ENCODE measurements at regions not wholly inside any gene's neighbourhood (a gene's known extent, or its start where the extent isn't known, plus 50 kb on each side); places are given as distances from the start of the nearest gene placed in this dataset.

GRCh38 chr3:135691240-135691639 is 274.3 kb upstream of the PPP2R3A start:
- intact Hi-C loops (cut with DNase I), result no loop called here
- WGBS, 2 donors, result 38 to 50% methylated on average over 1 of the region's 1 CpG
- no peak for TF ChIP-seq CTCF (IDR thresholded peaks at IDR 0.05)
- TF ChIP-seq POLR2A (IDR thresholded peaks at IDR 0.05), result no peak
- H3K27ac ChIP-seq, result no peak overlapping the region
- no peaks in the 10 kb centered on the region for H3K36me3 ChIP-seq
- H3K4me3 ChIP-seq, result no peak overlapping the region
- no peaks in the 10 kb centered on the region for H3K27me3 ChIP-seq
- H3K4me1 ChIP-seq, result no peaks in the 10 kb centered on the region
- no peaks in the 10 kb centered on the region for H3K9me3 ChIP-seq
- DNase-seq, result no peak

- 53 to 67% methylated on average over 1 of the region's 1 CpG for WGBS, 2 donors
- H3K27me3 ChIP-seq, result no peaks in the 10 kb centered on the region
- TF ChIP-seq CTCF (IDR thresholded peaks at IDR 0.05) (no peak), POLR2A (IDR thresholded peaks at IDR 0.05) (no peak)
- H3K36me3 ChIP-seq, result no peaks in the 10 kb centered on the region
- DNase-seq, result no peak
- H3K4me1 ChIP-seq, result no peaks in the 10 kb centered on the region
- intact Hi-C loops (cut with DNase I), result no loop called here
- H3K9me3 ChIP-seq, result no peaks in the 10 kb centered on the region
- no peak overlapping the region for H3K27ac ChIP-seq
- no peak overlapping the region for H3K4me3 ChIP-seq
These were observed 271.4 kb upstream of the PPP2R3A start for GRCh38 chr3:135694142-135694541.

- H3K27ac ChIP-seq, result no peak overlapping the region
- 73 to 74% methylated on average over 5 of the region's 5 CpGs for WGBS, 2 donors
- no peaks in the 10 kb centered on the region for H3K9me3 ChIP-seq
- H3K36me3 ChIP-seq, result no peaks in the 10 kb centered on the region
- H3K4me1 ChIP-seq, result no peaks in the 10 kb centered on the region
- H3K4me3 ChIP-seq, result no peak overlapping the region
- intact Hi-C loops (cut with DNase I), result no loop called here
- TF ChIP-seq CTCF (IDR thresholded peaks at IDR 0.05), result no peak
- TF ChIP-seq POLR2A (IDR thresholded peaks at IDR 0.05), result no peak
- H3K27me3 ChIP-seq, result no peaks in the 10 kb centered on the region
- DNase-seq, result no peak
These were observed 265.8 kb upstream of the PPP2R3A start for GRCh38 chr3:135699741-135700140.

- Histone ChIP-seq H3K4me3 (no peak overlapping the region), H3K27ac (no peak overlapping the region), H3K9me3 (no peaks in the 10 kb centered on the region), H3K27me3 (no peaks in the 10 kb centered on the region), H3K36me3 (no peaks in the 10 kb centered on the region), H3K4me1 (no peaks in the 10 kb centered on the region)
- DNase-seq, result no peak
- WGBS, 2 donors, result 47 to 52% methylated on average over 4 of the region's 4 CpGs
- intact Hi-C loops (cut with DNase I), result no loop called here
- no peak for TF ChIP-seq POLR2A (IDR thresholded peaks at IDR 0.05)
- TF ChIP-seq CTCF (IDR thresholded peaks at IDR 0.05), result no peak
These were observed 258.7 kb upstream of the PPP2R3A start for GRCh38 chr3:135706758-135707375.

GRCh38 chr3:135719449-135719848 is 246.1 kb upstream of the PPP2R3A start:
- intact Hi-C loops (cut with DNase I), result no loop called here
- H3K9me3 ChIP-seq, result no peaks in the 10 kb centered on the region
- no peaks in the 10 kb centered on the region for H3K27me3 ChIP-seq
- 53 to 73% methylated on average over 1 of the region's 1 CpG for WGBS, 2 donors
- H3K36me3 ChIP-seq, result no peaks in the 10 kb centered on the region
- no peak overlapping the region for H3K4me3 ChIP-seq
- H3K4me1 ChIP-seq, result no peaks in the 10 kb centered on the region
- no peak overlapping the region for H3K27ac ChIP-seq
- no peak for TF ChIP-seq CTCF (IDR thresholded peaks at IDR 0.05)
- no peak for TF ChIP-seq POLR2A (IDR thresholded peaks at IDR 0.05)
- no peak for DNase-seq
